ENCODE measurements at regions not wholly inside any gene's neighbourhood (a gene's known extent, or its start where the extent isn't known, plus 50 kb on each side); places are given as distances from the start of the nearest gene placed in this dataset.
"Not testable (repeated sequence)": the region's sequence is repeated elsewhere in the genome, so short reads cannot be mapped to it uniquely, and the experiment has no call there.

DNA sequence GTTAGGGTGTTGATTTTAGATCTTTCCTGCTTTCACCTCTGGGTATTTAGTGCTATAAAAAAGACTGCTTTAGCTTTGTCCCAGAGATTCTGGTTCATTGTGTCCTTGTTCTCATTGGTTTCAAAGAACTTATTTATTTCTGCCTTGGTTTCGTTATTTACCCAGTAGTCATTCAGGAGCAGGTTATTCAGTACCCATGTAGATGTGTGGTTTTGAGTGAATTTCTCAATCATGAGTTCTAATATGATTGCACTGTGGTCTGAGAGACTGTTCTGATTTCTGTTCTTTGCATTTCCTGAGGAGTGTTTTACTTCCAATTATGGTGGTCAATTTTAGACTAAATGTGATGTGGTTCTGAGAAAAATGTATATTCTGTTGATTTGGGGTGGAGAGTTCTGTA, 167.1 kb upstream of the KYNU start:
- Histone ChIP-seq H3K4me3 (no peak overlapping the region), H3K27ac (no peak overlapping the region), H3K9me3 (no peaks in the 10 kb centered on the region), H3K4me1 (no peaks in the 10 kb centered on the region), H3K27me3 (no peaks in the 10 kb centered on the region), H3K36me3 (no peaks in the 10 kb centered on the region)
- no peak for TF ChIP-seq POLR2A (IDR thresholded peaks at IDR 0.05)
- TF ChIP-seq POLR2AphosphoS5 (IDR thresholded peaks at IDR 0.05) = no peak
- TF ChIP-seq, protein P1, sequence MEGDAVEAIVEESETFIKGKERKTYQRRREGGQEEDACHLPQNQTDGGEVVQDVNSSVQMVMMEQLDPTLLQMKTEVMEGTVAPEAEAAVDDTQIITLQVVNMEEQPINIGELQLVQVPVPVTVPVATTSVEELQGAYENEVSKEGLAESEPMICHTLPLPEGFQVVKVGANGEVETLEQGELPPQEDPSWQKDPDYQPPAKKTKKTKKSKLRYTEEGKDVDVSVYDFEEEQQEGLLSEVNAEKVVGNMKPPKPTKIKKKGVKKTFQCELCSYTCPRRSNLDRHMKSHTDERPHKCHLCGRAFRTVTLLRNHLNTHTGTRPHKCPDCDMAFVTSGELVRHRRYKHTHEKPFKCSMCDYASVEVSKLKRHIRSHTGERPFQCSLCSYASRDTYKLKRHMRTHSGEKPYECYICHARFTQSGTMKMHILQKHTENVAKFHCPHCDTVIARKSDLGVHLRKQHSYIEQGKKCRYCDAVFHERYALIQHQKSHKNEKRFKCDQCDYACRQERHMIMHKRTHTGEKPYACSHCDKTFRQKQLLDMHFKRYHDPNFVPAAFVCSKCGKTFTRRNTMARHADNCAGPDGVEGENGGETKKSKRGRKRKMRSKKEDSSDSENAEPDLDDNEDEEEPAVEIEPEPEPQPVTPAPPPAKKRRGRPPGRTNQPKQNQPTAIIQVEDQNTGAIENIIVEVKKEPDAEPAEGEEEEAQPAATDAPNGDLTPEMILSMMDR (IDR thresholded peaks at IDR 0.05) = no peak
- TF ChIP-seq EP300 (IDR thresholded peaks at IDR 0.05) = no peak
- DNase-seq (no peak), ATAC-seq (ENCODE audit: low FRiP score in 2 of 2) (no peak)
- WGBS, 2 donors = 62 to 68% methylated on average over 1 of the region's 1 CpG

DNA sequence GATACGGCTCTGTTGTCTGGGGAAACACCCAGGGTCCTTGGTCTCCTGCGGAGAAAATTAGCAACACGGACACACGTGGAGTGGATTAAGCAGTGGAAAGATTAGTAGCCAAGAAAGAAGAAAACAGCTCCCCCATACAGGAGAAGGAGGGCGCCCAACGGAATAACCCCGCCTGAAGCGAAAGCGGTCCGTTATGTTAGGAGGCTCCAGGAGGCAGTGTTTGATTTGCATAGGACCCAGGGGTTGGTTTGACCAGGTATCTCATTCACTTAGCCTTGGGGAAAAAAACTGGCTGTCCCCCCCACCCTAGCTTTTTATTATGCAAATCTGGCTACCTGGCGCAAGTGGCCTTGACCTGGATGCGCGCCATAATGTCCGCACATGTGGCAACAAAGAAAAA, 170.1 kb upstream of the KYNU start:
- no peak for DNase-seq
- TF ChIP-seq POLR2A (IDR thresholded peaks at IDR 0.05) (no peak), POLR2AphosphoS5 (IDR thresholded peaks at IDR 0.05) (no peak), EP300 (IDR thresholded peaks at IDR 0.05) (no peak)
- TF ChIP-seq, protein P1 (IDR thresholded peaks at IDR 0.05) = no peak
- no peaks in the 10 kb centered on the region for H3K9me3 ChIP-seq
- no peaks in the 10 kb centered on the region for H3K36me3 ChIP-seq
- no peaks in the 10 kb centered on the region for H3K4me1 ChIP-seq
- no peak for ATAC-seq (ENCODE audit: low FRiP score in 2 of 2)
- H3K27me3 ChIP-seq = no peaks in the 10 kb centered on the region
- H3K27ac ChIP-seq = no peak overlapping the region
- WGBS, 2 donors = 93 to 96% methylated on average over 14 of the region's 14 CpGs
- H3K4me3 ChIP-seq = no peak overlapping the region

DNA sequence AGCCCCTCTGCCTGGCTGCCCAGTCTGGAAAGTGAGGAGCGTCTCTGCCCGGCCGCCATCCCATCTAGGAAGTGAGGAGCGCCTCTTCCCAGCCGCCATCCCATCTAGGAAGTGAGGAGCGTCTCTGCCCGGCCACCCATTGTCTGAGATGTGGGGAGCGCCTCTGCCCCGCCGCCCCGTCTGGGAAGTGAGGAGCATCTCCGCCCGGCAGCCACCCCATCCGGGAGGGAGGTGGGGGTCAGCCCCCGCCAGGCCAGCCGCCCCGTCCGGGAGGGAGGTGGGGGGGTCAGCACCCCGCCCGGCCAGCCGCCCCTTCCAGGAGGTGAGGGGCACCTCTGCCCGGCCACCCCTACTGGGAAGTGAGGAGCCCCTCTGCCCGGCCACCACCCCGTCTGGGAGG, 175.1 kb upstream of the KYNU start:
- not testable (repeated sequence) for H3K27ac ChIP-seq; H3K36me3 ChIP-seq; H3K27me3 ChIP-seq; ATAC-seq (ENCODE audit: low FRiP score in 2 of 2); H3K9me3 ChIP-seq; H3K4me3 ChIP-seq; H3K4me1 ChIP-seq
- 93 to 96% methylated on average over 3 to 10 of the region's 24 CpGs for WGBS, 2 donors
- DNase-seq = peak in 1 of 2 donors; percentile 49

DNA sequence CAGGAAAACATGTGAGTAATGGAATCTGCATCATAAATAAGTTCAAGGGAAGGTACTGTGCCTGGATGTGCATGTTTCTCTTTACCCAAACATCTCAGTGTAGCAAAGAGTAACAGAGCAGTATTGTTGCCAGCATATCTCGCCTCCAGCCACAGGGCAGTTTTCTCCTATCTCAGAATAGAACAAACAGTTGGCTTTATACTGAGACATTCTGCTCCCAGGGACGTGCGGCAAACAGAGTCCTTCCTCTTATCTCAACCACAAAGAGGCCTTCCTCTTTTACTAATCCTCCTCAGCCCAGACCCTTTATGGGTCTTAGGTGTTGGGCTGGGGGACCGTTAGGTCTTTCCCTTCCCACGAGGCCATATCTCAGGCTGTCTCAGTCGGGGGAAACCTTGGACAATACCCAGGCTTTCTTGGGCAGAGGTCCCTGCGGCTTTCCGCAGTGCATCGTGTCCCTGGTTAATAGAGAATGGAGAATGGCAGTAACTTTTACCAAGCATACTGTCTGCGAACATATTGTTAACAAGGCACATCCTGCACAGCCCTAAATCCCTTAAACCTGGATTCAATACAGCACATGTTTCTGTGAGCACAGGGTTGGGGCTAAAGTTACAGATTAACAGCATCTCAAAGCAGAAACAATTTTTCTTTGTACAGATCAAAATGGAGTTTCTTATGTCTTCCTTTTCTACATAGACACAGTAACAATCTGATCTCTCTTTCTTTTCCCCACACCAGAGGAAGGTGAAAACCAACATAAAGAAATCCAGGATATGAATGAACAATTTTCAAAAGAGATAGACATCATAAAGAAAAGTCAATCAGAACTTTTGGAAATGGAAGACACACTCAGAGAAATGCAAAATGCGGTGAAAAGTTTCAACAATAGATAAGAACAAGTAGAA, 181.9 kb upstream of the KYNU start:
- H3K27me3 ChIP-seq; H3K4me1 ChIP-seq; H3K36me3 ChIP-seq; DNase-seq; H3K9me3 ChIP-seq; ATAC-seq (ENCODE audit: low FRiP score in 2 of 2); H3K4me3 ChIP-seq; H3K27ac ChIP-seq: not testable (repeated sequence)
- WGBS, 2 donors = 47 to 67% methylated on average over 5 to 11 of the region's 11 CpGs

DNA sequence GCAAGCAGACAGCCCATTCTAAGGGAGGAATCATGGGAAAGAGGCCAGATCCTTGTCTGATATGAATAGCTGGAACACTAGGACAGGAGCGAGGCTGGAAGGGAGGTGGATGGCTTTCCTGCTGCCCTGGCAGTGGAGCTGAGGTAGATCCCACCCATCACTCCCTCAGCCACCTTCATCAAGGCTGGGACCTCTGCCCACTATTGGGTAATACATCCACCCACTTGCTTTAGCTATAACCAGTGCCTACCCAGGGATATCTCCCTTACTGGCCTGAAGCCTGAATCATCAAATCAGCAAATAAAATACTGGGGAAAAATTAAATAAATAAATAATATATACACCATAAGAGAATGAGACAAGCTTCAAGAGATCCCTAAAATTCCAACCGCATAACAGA, 183.2 kb upstream of the KYNU start:
- 95 to 100% methylated on average over 2 of the region's 2 CpGs for WGBS, 2 donors
- Histone ChIP-seq H3K4me3 (no peak overlapping the region), H3K9me3 (no peaks in the 10 kb centered on the region), H3K27me3 (no peaks in the 10 kb centered on the region), H3K27ac (no peak overlapping the region), H3K4me1 (no peaks in the 10 kb centered on the region), H3K36me3 (no peaks in the 10 kb centered on the region)
- TF ChIP-seq, protein P1 (IDR thresholded peaks at IDR 0.05) = no peak
- TF ChIP-seq EP300 (IDR thresholded peaks at IDR 0.05) (no peak), POLR2AphosphoS5 (IDR thresholded peaks at IDR 0.05) (no peak), POLR2A (IDR thresholded peaks at IDR 0.05) (no peak)
- DNase-seq = no peak
- ATAC-seq (ENCODE audit: low FRiP score in 2 of 2) = no peak

All from upper lobe of left lung (tissue), 6 donors.